Mesendoderm (in vitro differentiated cells): ENCODE measurements at regions not wholly inside any gene's neighbourhood (a gene's known extent, or its start where the extent isn't known, plus 50 kb on each side); places are given as distances from the start of the nearest gene placed in this dataset.
"Not testable (repeated sequence)": the region's sequence is repeated elsewhere in the genome, so short reads cannot be mapped to it uniquely, and the experiment has no call there.

Experiments used
- DNase-seq: peaks from one replicate; pipeline ENCODE4 v3.0.0; 2013
- H2AK5ac ChIP-seq: 2 replicates; pipeline ENCODE4 v1.6.1; 2013; ENCODE audit warnings: low read length, inconsistent platforms
- H2BK120ac ChIP-seq: 2 replicates; pipeline ENCODE4 v1.6.1; 2013; ENCODE audit warnings: low read depth, mild to moderate bottlenecking, low read length, moderate library complexity, mixed read lengths
- H2BK15ac ChIP-seq: replicated peaks from 2 replicates; pipeline ENCODE4 v1.6.1; 2013; ENCODE audit warnings: low read depth, mild to moderate bottlenecking, moderate library complexity
- H2BK5ac ChIP-seq: 2 replicates; pipeline ENCODE4 v1.6.1; 2013; ENCODE audit warnings: low read length, inconsistent platforms
- H3K18ac ChIP-seq: 2 replicates; pipeline ENCODE4 v1.6.1; 2013; ENCODE audit warnings: mild to moderate bottlenecking, low read length, mixed read lengths
- H3K23ac ChIP-seq: one replicate; pipeline ENCODE4 v1.6.1; 2013; ENCODE audit warnings: low read length
- H3K27ac ChIP-seq: 2 replicates; pipeline ENCODE4 v1.5.1; 2013; ENCODE audit warnings: low read depth, mild to moderate bottlenecking, inconsistent platforms, low read length, moderate library complexity
- H3K27me3 ChIP-seq: 2 replicates; pipeline ENCODE4 v1.6.1; 2013; ENCODE audit warnings: low read length, control low read depth, mild to moderate bottlenecking, inconsistent platforms; ENCODE audit not compliant: insufficient read depth, poor library complexity
- H3K36me3 ChIP-seq: 2 replicates; pipeline ENCODE4 v1.6.1; 2013; ENCODE audit warnings: low read length, inconsistent platforms; ENCODE audit not compliant: control insufficient read depth, insufficient read depth
- H3K4ac ChIP-seq: one replicate; pipeline ENCODE4 v1.6.1; 2013; ENCODE audit warnings: low read depth, mild to moderate bottlenecking, low read length, moderate library complexity
- H3K4me1 ChIP-seq: 2 replicates; pipeline ENCODE4 v1.6.1; 2013; ENCODE audit warnings: low read depth, low read length, inconsistent platforms; ENCODE audit not compliant: control insufficient read depth
- H3K4me2 ChIP-seq: 2 replicates; pipeline ENCODE4 v1.6.1; 2013; ENCODE audit warnings: low read length
- H3K4me3 ChIP-seq: 2 replicates; pipeline ENCODE4 v1.5.1; 2013; ENCODE audit warnings: mild to moderate bottlenecking, low read length
- H3K56ac ChIP-seq: one replicate; pipeline ENCODE4 v1.6.1; 2013; ENCODE audit warnings: low read length
- H3K79me1 ChIP-seq: 2 replicates; pipeline ENCODE4 v1.6.1; 2013; ENCODE audit warnings: low read length, inconsistent platforms
- H3K79me2 ChIP-seq: 2 replicates; pipeline ENCODE4 v1.6.1; 2013; ENCODE audit warnings: mild to moderate bottlenecking, low read length; ENCODE audit not compliant: control insufficient read depth, insufficient read depth
- H3K9ac ChIP-seq: 2 replicates; pipeline ENCODE4 v1.6.1; 2013; ENCODE audit warnings: low read length, inconsistent platforms
- H4K5ac ChIP-seq: one replicate; pipeline ENCODE4 v1.6.1; 2013; ENCODE audit warnings: low read length
- H4K8ac ChIP-seq: one replicate; pipeline ENCODE4 v1.6.1; 2013; ENCODE audit warnings: low read depth, mild to moderate bottlenecking, control low read depth, low read length, moderate library complexity
- WGBS: extraction: QIAGEN DNeasy Blood & Tissue Kit; methylation state at CpG from one replicate; pipeline ENCODE4 v1.1.7; 2013; ENCODE audit warnings: low lambda C conversion rate, missing lambda C conversion rate; ENCODE audit not compliant: insufficient coverage; ENCODE audit errors: extremely low coverage; 5-methylcytosine and 5-hydroxymethylcytosine counted together

- Histone ChIP-seq H3K4me1 (no peaks in the 10 kb centered on the region), H3K9ac (no peak overlapping the region), H3K56ac (no peak overlapping the region), H3K36me3 (no peaks in the 10 kb centered on the region), H2BK120ac (no peak overlapping the region), H4K5ac (no peak overlapping the region), H4K8ac (no peak overlapping the region), H2BK5ac (no peak overlapping the region), H3K23ac (no peak overlapping the region), H3K79me1 (no peaks in the 10 kb centered on the region), H3K4me3 (no peak overlapping the region), H3K4me2 (no peak overlapping the region), H2BK15ac (no peak overlapping the region), H3K4ac (no peak overlapping the region), H3K79me2 (no peaks in the 10 kb centered on the region), H3K27me3 (no peaks in the 10 kb centered on the region), H2AK5ac (no peak overlapping the region), H3K18ac (no peak overlapping the region), H3K27ac (no peak overlapping the region)
- DNase-seq = no peak
- WGBS = no CpG with 5 or more reads among the region's 3 CpGs
These were observed 99.4 kb upstream of the NTF3 start for GRCh38 chr12:5332551-5332950.

- H3K4me1 ChIP-seq = no peaks in the 10 kb centered on the region
- no CpG with 5 or more reads among the region's 7 CpGs for WGBS
- H3K79me1 ChIP-seq = no peaks in the 10 kb centered on the region
- no peak overlapping the region for H2BK5ac ChIP-seq
- H2AK5ac ChIP-seq = no peak overlapping the region
- H4K8ac ChIP-seq = no peak overlapping the region
- no peaks in the 10 kb centered on the region for H3K36me3 ChIP-seq
- no peaks in the 10 kb centered on the region for H3K79me2 ChIP-seq
- no peak overlapping the region for H3K4ac ChIP-seq
- H3K23ac ChIP-seq = no peak overlapping the region
- DNase-seq = no peak
- H3K4me3 ChIP-seq = no peak overlapping the region
- no peak overlapping the region for H3K56ac ChIP-seq
- H3K9ac ChIP-seq = no peak overlapping the region
- no peak overlapping the region for H3K27ac ChIP-seq
- no peak overlapping the region for H3K4me2 ChIP-seq
- H2BK120ac ChIP-seq = no peak overlapping the region
- no peak overlapping the region for H3K18ac ChIP-seq
- H2BK15ac ChIP-seq = no peak overlapping the region
- no peaks in the 10 kb centered on the region for H3K27me3 ChIP-seq
- H4K5ac ChIP-seq = no peak overlapping the region
These were observed 98.8 kb upstream of the NTF3 start for GRCh38 chr12:5333096-5333495.

- no peak overlapping the region for H2BK120ac ChIP-seq
- no peaks in the 10 kb centered on the region for H3K27me3 ChIP-seq
- no peak overlapping the region for H3K4me3 ChIP-seq
- no peak overlapping the region for H3K23ac ChIP-seq
- no peak overlapping the region for H2AK5ac ChIP-seq
- no peak for DNase-seq
- no peak overlapping the region for H3K27ac ChIP-seq
- H3K9ac ChIP-seq = no peak overlapping the region
- no peaks in the 10 kb centered on the region for H3K79me1 ChIP-seq
- no peaks in the 10 kb centered on the region for H3K79me2 ChIP-seq
- H3K4me2 ChIP-seq = no peak overlapping the region
- H4K5ac ChIP-seq = no peak overlapping the region
- H3K4me1 ChIP-seq = no peaks in the 10 kb centered on the region
- no peaks in the 10 kb centered on the region for H3K36me3 ChIP-seq
- H3K4ac ChIP-seq = no peak overlapping the region
- WGBS = no CpG with 5 or more reads among the region's 2 CpGs
- no peak overlapping the region for H2BK15ac ChIP-seq
- H3K18ac ChIP-seq = no peak overlapping the region
- H3K56ac ChIP-seq = no peak overlapping the region
- H2BK5ac ChIP-seq = no peak overlapping the region
- H4K8ac ChIP-seq = no peak overlapping the region
These were observed 96.8 kb upstream of the NTF3 start for GRCh38 chr12:5335069-5335468.

- DNase-seq, H3K23ac ChIP-seq: not testable (repeated sequence)
- WGBS = no CpG with 5 or more reads among the region's 2 CpGs
These were observed 90.8 kb upstream of the NTF3 start for GRCh38 chr12:5341086-5341485.

GRCh38 chr12:5343711-5344110, 88.2 kb upstream of the NTF3 start:
- no peak for DNase-seq
- Histone ChIP-seq H3K27me3 (no peaks in the 10 kb centered on the region), H2BK120ac (no peak overlapping the region), H4K8ac (no peak overlapping the region), H3K4me2 (no peak overlapping the region), H3K79me1 (no peaks in the 10 kb centered on the region), H4K5ac (no peak overlapping the region), H3K18ac (no peak overlapping the region), H3K9ac (no peak overlapping the region), H3K56ac (no peak overlapping the region), H2BK15ac (no peak overlapping the region), H3K4me1 (no peaks in the 10 kb centered on the region), H3K4me3 (no peak overlapping the region), H3K23ac (no peak overlapping the region), H3K79me2 (no peaks in the 10 kb centered on the region), H3K36me3 (no peaks in the 10 kb centered on the region), H3K27ac (no peak overlapping the region), H2AK5ac (no peak overlapping the region), H2BK5ac (no peak overlapping the region), H3K4ac (no peak overlapping the region)
- WGBS = no CpG with 5 or more reads among the region's 3 CpGs

More at GRCh38 chr12:5341086-5341485, 90.8 kb upstream of the NTF3 start:
- H3K79me1 ChIP-seq, H3K56ac ChIP-seq, H3K27ac ChIP-seq, H3K4ac ChIP-seq, H3K9ac ChIP-seq, H3K4me2 ChIP-seq, H2AK5ac ChIP-seq, H3K4me1 ChIP-seq, H3K4me3 ChIP-seq, H4K5ac ChIP-seq, H2BK120ac ChIP-seq, H3K27me3 ChIP-seq, H3K18ac ChIP-seq, H2BK15ac ChIP-seq, H3K79me2 ChIP-seq, H2BK5ac ChIP-seq, H4K8ac ChIP-seq, H3K36me3 ChIP-seq: not testable (repeated sequence)

GRCh38 chr12:5344131-5344530, 87.8 kb upstream of the NTF3 start:
- H3K9ac ChIP-seq = no peak overlapping the region
- no peak overlapping the region for H3K4ac ChIP-seq
- H3K4me3 ChIP-seq = no peak overlapping the region
- H2BK5ac ChIP-seq = no peak overlapping the region
- no peak overlapping the region for H2AK5ac ChIP-seq
- no peaks in the 10 kb centered on the region for H3K27me3 ChIP-seq
- no peak for DNase-seq
- H2BK120ac ChIP-seq = no peak overlapping the region
- H3K79me1 ChIP-seq = no peaks in the 10 kb centered on the region
- H4K8ac ChIP-seq = no peak overlapping the region
- no peaks in the 10 kb centered on the region for H3K36me3 ChIP-seq
- no peak overlapping the region for H4K5ac ChIP-seq
- H3K56ac ChIP-seq = no peak overlapping the region
- no peak overlapping the region for H2BK15ac ChIP-seq
- H3K27ac ChIP-seq = no peak overlapping the region
- no peaks in the 10 kb centered on the region for H3K79me2 ChIP-seq
- no peak overlapping the region for H3K23ac ChIP-seq
- no peaks in the 10 kb centered on the region for H3K4me1 ChIP-seq
- H3K18ac ChIP-seq = no peak overlapping the region
- no CpG with 5 or more reads among the region's 4 CpGs for WGBS
- no peak overlapping the region for H3K4me2 ChIP-seq
